DOHH2 (cell line): ENCODE measurements at regions not wholly inside any gene's neighbourhood (a gene's known extent, or its start where the extent isn't known, plus 50 kb on each side); places are given as distances from the start of the nearest gene placed in this dataset.

Source experiments
- EZH2phosphoT487 ChIP-seq: fragments of 200-600 bp; sonication (generic); IDR thresholded peaks from 2 replicates; pipeline ENCODE4 v1.6.1; 2017; ENCODE audit warnings: borderline replicate concordance, mild to moderate bottlenecking, antibody characterized with exemption, low read length, moderate library complexity, mixed read lengths
- TF ChIP-seq, protein P1 (sequence below): fragments of 200-600 bp; sonication (generic); IDR thresholded peaks from one replicate; pipeline ENCODE4 v1.5.1; 2014; ENCODE audit warnings: antibody characterized with exemption, mild to moderate bottlenecking, low read depth, low read length; ENCODE audit not compliant: poor library complexity, severe bottlenecking

DNA sequence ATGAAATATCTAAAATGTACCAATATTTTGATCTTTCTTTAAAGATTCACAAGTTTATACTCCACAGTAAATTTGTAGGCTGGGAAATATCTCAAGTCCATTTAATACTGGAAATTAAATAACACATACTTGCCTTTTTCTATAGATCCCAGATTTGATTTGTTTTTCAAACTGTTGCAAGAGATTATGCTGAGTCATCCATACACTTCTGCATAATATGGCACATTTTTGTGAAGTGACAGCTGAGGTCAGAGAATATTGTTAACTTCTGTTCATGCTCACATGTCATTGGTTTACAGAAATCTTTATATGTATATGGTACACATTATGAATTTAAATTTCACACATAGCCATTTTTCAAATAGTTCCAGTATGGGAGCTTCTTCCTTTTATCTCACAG lies 1066.3 kb upstream of the NUDT12 start:
- TF ChIP-seq, protein P1, sequence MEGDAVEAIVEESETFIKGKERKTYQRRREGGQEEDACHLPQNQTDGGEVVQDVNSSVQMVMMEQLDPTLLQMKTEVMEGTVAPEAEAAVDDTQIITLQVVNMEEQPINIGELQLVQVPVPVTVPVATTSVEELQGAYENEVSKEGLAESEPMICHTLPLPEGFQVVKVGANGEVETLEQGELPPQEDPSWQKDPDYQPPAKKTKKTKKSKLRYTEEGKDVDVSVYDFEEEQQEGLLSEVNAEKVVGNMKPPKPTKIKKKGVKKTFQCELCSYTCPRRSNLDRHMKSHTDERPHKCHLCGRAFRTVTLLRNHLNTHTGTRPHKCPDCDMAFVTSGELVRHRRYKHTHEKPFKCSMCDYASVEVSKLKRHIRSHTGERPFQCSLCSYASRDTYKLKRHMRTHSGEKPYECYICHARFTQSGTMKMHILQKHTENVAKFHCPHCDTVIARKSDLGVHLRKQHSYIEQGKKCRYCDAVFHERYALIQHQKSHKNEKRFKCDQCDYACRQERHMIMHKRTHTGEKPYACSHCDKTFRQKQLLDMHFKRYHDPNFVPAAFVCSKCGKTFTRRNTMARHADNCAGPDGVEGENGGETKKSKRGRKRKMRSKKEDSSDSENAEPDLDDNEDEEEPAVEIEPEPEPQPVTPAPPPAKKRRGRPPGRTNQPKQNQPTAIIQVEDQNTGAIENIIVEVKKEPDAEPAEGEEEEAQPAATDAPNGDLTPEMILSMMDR: no peak
- no peak for TF ChIP-seq EZH2phosphoT487
